HEK293T (cell line): ENCODE measurements at regions not wholly inside any gene's neighbourhood (a gene's known extent, or its start where the extent isn't known, plus 50 kb on each side); places are given as distances from the start of the nearest gene placed in this dataset.
"Not testable (repeated sequence)": the region's sequence is repeated elsewhere in the genome, so short reads cannot be mapped to it uniquely, and the experiment has no call there.

Experiments
- ARNT ChIP-seq: fragments of 450-650 bp; IDR thresholded peaks from 2 replicates; pipeline ENCODE4 v1.6.1; 2017; ENCODE audit warnings: mild to moderate bottlenecking
- BHLHE40 ChIP-seq: fragments of 450-650 bp; IDR thresholded peaks from 2 replicates; pipeline ENCODE4 v1.6.1; 2016; ENCODE audit warnings: mild to moderate bottlenecking, moderate library complexity, borderline replicate concordance
- CTBP1 ChIP-seq: fragments of 450-650 bp; IDR thresholded peaks from 2 replicates; pipeline ENCODE4 v1.6.1; 2016; ENCODE audit warnings: borderline replicate concordance
- ELF4 ChIP-seq: fragments of 450-650 bp; IDR thresholded peaks from 2 replicates; pipeline ENCODE4 v1.6.1; 2017; ENCODE audit warnings: antibody characterized with exemption
- FOXA1 ChIP-seq: fragments of 450-650 bp; IDR thresholded peaks from 2 replicates; pipeline ENCODE4 v1.6.1; 2016; ENCODE audit warnings: mild to moderate bottlenecking
- FOXK2 ChIP-seq: fragments of 450-650 bp; IDR thresholded peaks from 2 replicates; pipeline ENCODE4 v1.6.1; 2016; ENCODE audit warnings: mild to moderate bottlenecking
- FOXM1 ChIP-seq: fragments of 450-650 bp; IDR thresholded peaks from 2 replicates; pipeline ENCODE4 v1.6.1; 2017; ENCODE audit warnings: mild to moderate bottlenecking, borderline replicate concordance
- HDGF ChIP-seq: fragments of 450-650 bp; IDR thresholded peaks from 2 replicates; pipeline ENCODE4 v1.6.1; 2017; ENCODE audit warnings: antibody characterized with exemption, borderline replicate concordance
- NFRKB ChIP-seq: fragments of 450-650 bp; IDR thresholded peaks from 2 replicates; pipeline ENCODE4 v1.6.1; 2016; ENCODE audit warnings: mild to moderate bottlenecking, moderate library complexity
- SP1 ChIP-seq: fragments of 450-650 bp; IDR thresholded peaks from 2 replicates; pipeline ENCODE4 v1.6.1; 2017
- SUZ12 ChIP-seq: fragments of 450-650 bp; IDR thresholded peaks from 2 replicates; pipeline ENCODE4 v1.6.1; 2016; ENCODE audit warnings: mild to moderate bottlenecking
- TARDBP ChIP-seq: fragments of 450-650 bp; IDR thresholded peaks from 2 replicates; pipeline ENCODE4 v1.6.1; 2016
- ZNF384 ChIP-seq: fragments of 450-650 bp; IDR thresholded peaks from 2 replicates; pipeline ENCODE4 v1.6.1; 2016

GRCh38 chr4:9690636-9691237 lies 90.7 kb upstream of the DRD5 start:
- not testable (repeated sequence) for TF ChIP-seq FOXA1, SUZ12, CTBP1, FOXM1, HDGF, ZNF384, BHLHE40, SP1, TARDBP, ARNT, NFRKB, FOXK2, ELF4
